Neural cell (in vitro differentiated cells): ENCODE measurements at regions not wholly inside any gene's neighbourhood (a gene's known extent, or its start where the extent isn't known, plus 50 kb on each side); places are given as distances from the start of the nearest gene placed in this dataset.

Experiments
- EP300 ChIP-seq: fragments of 450-650 bp; conservative IDR thresholded peaks from 2 replicates; pipeline ENCODE4 v1.6.1; 2014; ENCODE audit warnings: antibody characterized with exemption, mild to moderate bottlenecking, moderate library complexity; ENCODE audit not compliant: poor library complexity, severe bottlenecking
- EZH2 ChIP-seq: fragments of 200-600, 300-800 bp; shearing (Covaris generic), sonication (generic); IDR thresholded peaks from 2 replicates; pipeline ENCODE4 v1.6.1; 2014; ENCODE audit warnings: antibody characterized with exemption, low read length, borderline replicate concordance, mild to moderate bottlenecking; ENCODE audit not compliant: insufficient read depth, poor library complexity, severe bottlenecking
- POLR2AphosphoS5 ChIP-seq: IDR thresholded peaks from 2 replicates; pipeline ENCODE4 v1.6.1; 2012
- TF ChIP-seq, protein P1 (sequence below): fragments of 450-650 bp; IDR thresholded peaks from 2 replicates; pipeline ENCODE4 v1.5.1; 2014; ENCODE audit warnings: antibody characterized with exemption, mild to moderate bottlenecking, moderate library complexity; ENCODE audit not compliant: poor library complexity, severe bottlenecking

GRCh38 chr4:10760086-10760485 is 75.5 kb upstream of the CLNK start:
- TF ChIP-seq, protein P1, sequence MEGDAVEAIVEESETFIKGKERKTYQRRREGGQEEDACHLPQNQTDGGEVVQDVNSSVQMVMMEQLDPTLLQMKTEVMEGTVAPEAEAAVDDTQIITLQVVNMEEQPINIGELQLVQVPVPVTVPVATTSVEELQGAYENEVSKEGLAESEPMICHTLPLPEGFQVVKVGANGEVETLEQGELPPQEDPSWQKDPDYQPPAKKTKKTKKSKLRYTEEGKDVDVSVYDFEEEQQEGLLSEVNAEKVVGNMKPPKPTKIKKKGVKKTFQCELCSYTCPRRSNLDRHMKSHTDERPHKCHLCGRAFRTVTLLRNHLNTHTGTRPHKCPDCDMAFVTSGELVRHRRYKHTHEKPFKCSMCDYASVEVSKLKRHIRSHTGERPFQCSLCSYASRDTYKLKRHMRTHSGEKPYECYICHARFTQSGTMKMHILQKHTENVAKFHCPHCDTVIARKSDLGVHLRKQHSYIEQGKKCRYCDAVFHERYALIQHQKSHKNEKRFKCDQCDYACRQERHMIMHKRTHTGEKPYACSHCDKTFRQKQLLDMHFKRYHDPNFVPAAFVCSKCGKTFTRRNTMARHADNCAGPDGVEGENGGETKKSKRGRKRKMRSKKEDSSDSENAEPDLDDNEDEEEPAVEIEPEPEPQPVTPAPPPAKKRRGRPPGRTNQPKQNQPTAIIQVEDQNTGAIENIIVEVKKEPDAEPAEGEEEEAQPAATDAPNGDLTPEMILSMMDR = no peak
- TF ChIP-seq POLR2AphosphoS5 (no peak), EP300 (no peak), EZH2 (no peak)
